HCT116 (cell line): ENCODE measurements at regions not wholly inside any gene's neighbourhood (a gene's known extent, or its start where the extent isn't known, plus 50 kb on each side); places are given as distances from the start of the nearest gene placed in this dataset.

ENCODE experiments used
- ATAC-seq: fragments of 200-7000 bp; cut with Tn5 transposase; 2 replicates; pipeline ENCODE4 v1.9.1; 2020; ENCODE audit warnings: mild to moderate bottlenecking, moderate library complexity
- BruUV-seq: library from RNA; stranded (reverse); fragments of 400-500 nt; replicated peaks from 2 replicates; lab custom pipeline; 2021; lab: Mats Ljungman, UMichigan
- CTCF ChIA-PET: fragments of 300-600 bp; sonication (Branson Sonifier 250); formaldehyde crosslinking; loops from one replicate; lab custom pipeline; 2021; ENCODE audit warnings: antibody characterized with exemption; lab: Charles Lee
- POLR2A ChIA-PET: fragments of 300-600, 350-600 bp; sonication (Branson Sonifier 250); formaldehyde crosslinking; loops from one replicate; lab custom pipeline; 2021; ENCODE audit warnings: antibody characterized with exemption; lab: Charles Lee
- RAD21 ChIA-PET, 2 experiments: fragments of 300-600 bp; sonication (Branson Sonifier 250); formaldehyde crosslinking; loops; one replicate each; lab custom pipeline; 2023; ENCODE audit warnings: low total read pairs in 2 of 2; ENCODE audit not compliant: uncharacterized antibody in 2 of 2, unreplicated experiment in 2 of 2, low non-redundant PET in 1 of 2; lab: Charles Lee
- DNase-seq: peaks from one replicate; pipeline ENCODE4 v3.0.0-alpha.2; 2010; ENCODE audit warnings: low read depth, low spot score
- H2AFZ ChIP-seq: fragments of 200-600 bp; shearing (Covaris generic), sonication (generic); 2 replicates; pipeline ENCODE4 v1.6.1; 2017; ENCODE audit warnings: low read depth, mixed run types, mixed read lengths, antibody characterized with exemption, low read length; ENCODE audit not compliant: poor library complexity, severe bottlenecking
- H3K27ac ChIP-seq: 2 replicates; pipeline ENCODE4 v1.5.1; 2012; ENCODE audit warnings: low read depth, low read length
- H3K27me3 ChIP-seq: fragments of 200-600 bp; sonication (generic); 2 replicates; pipeline ENCODE4 v1.6.1; 2016; ENCODE audit warnings: mixed run types, low read length, mixed read lengths; ENCODE audit not compliant: insufficient read depth
- H3K36me3 ChIP-seq, 2 experiments: fragments of 200-500 bp in 1 of 2; fragments of 200-600 bp in 1 of 2; sonication (Bioruptor generic) in 1 of 2; sonication (generic) in 1 of 2; 2 replicates each; pipeline versions ENCODE4 v1.5.1 to v1.6.1; 2014 to 2016; ENCODE audit warnings: low read length in 2 of 2, inconsistent platforms in 1 of 2, mixed read lengths in 1 of 2, mixed run types in 1 of 2; ENCODE audit not compliant: insufficient read depth in 2 of 2, control insufficient read depth in 1 of 2
- H3K4me1 ChIP-seq, 2 experiments: fragments of 200-600 bp in 1 of 2; sonication (generic) in 1 of 2; 2 replicates each; pipeline versions ENCODE4 v1.5.1 to v1.6.1; 2012 to 2017; ENCODE audit warnings: low read length in 2 of 2, inconsistent platforms in 1 of 2, mild to moderate bottlenecking in 1 of 2, mixed read lengths in 1 of 2, mixed run types in 1 of 2, moderate library complexity in 1 of 2; ENCODE audit not compliant: insufficient read depth in 2 of 2, control insufficient read depth in 1 of 2
- H3K4me2 ChIP-seq: fragments of 200-600 bp; sonication (generic); 2 replicates; pipeline ENCODE4 v1.6.1; 2017; ENCODE audit warnings: mixed run types, low read length, mixed read lengths
- H3K4me3 ChIP-seq, 2 experiments: fragments of 200-600 bp in 1 of 2; sonication (generic) in 1 of 2; replicated peaks in 1 of 2; 2 replicates each; pipeline ENCODE4 v1.5.1; 2011 to 2016; ENCODE audit warnings: low read length in 2 of 2, control low read depth in 1 of 2, low read depth in 1 of 2, mild to moderate bottlenecking in 1 of 2, mixed read lengths in 1 of 2, mixed run types in 1 of 2
- H3K79me2 ChIP-seq: fragments of 200-600 bp; sonication (generic); 2 replicates; pipeline ENCODE4 v1.6.1; 2017; ENCODE audit warnings: mild to moderate bottlenecking, mixed run types, low read length, moderate library complexity, mixed read lengths; ENCODE audit not compliant: insufficient read depth
- H3K9ac ChIP-seq: fragments of 200-600 bp; sonication (generic); 2 replicates; pipeline ENCODE4 v1.6.1; 2016; ENCODE audit warnings: low read length, mixed read lengths
- H3K9me2 ChIP-seq: fragments of 200-600 bp; sonication (generic), shearing (Covaris generic); 2 replicates; pipeline ENCODE4 v1.6.1; 2017; ENCODE audit warnings: mixed run types, mild to moderate bottlenecking, moderate library complexity; ENCODE audit not compliant: insufficient read depth
- H3K9me3 ChIP-seq, 2 experiments: fragments of 200-500 bp in 1 of 2; fragments of 200-600 bp in 1 of 2; sonication (Bioruptor generic) in 1 of 2; sonication (generic) in 1 of 2; 2 replicates each; pipeline ENCODE4 v1.6.1; 2014 to 2017; ENCODE audit warnings: low read length in 2 of 2, mixed read lengths in 2 of 2, inconsistent platforms in 1 of 2, low read depth in 1 of 2, mild to moderate bottlenecking in 1 of 2, mixed run types in 1 of 2, moderate library complexity in 1 of 2; ENCODE audit not compliant: control insufficient read depth in 1 of 2, insufficient read depth in 1 of 2
- H4K20me1 ChIP-seq: fragments of 200-600 bp; sonication (generic), shearing (Covaris generic); 2 replicates; pipeline ENCODE4 v1.6.1; 2017; ENCODE audit warnings: mixed run types, mild to moderate bottlenecking, moderate library complexity; ENCODE audit not compliant: insufficient read depth
- CEBPB ChIP-seq: IDR thresholded peaks from 2 replicates; pipeline ENCODE4 v1.6.1; 2012; ENCODE audit warnings: low read depth
- EGR1 ChIP-seq: IDR thresholded peaks from 2 replicates; pipeline ENCODE4 v1.6.1; 2012; ENCODE audit warnings: low read depth
- EZH2 ChIP-seq: fragments of 200-600 bp; sonication (generic); IDR thresholded peaks from 2 replicates; pipeline ENCODE4 v1.6.1; 2017; ENCODE audit warnings: antibody characterized with exemption, mixed run types
- JUND ChIP-seq: IDR thresholded peaks from 2 replicates; pipeline ENCODE4 v1.6.1; 2012
- MAX ChIP-seq: IDR thresholded peaks from 2 replicates; pipeline ENCODE4 v1.6.1; 2012
- POLR2A ChIP-seq: IDR thresholded peaks from 2 replicates; pipeline ENCODE4 v1.7.0; 2011; ENCODE audit warnings: borderline replicate concordance; ENCODE audit not compliant: insufficient read depth, insufficient read length; ENCODE audit errors: extremely low read depth
- POLR2AphosphoS5 ChIP-seq: IDR thresholded peaks from 2 replicates; pipeline ENCODE4 v1.6.1; 2011; ENCODE audit warnings: mild to moderate bottlenecking, low read depth, low read length, moderate library complexity
- RAD21 ChIP-seq: IDR thresholded peaks from 2 replicates; pipeline ENCODE4 v1.6.1; 2012; ENCODE audit warnings: low read depth, mild to moderate bottlenecking
- SIN3A ChIP-seq: IDR thresholded peaks from 2 replicates; pipeline ENCODE4 v1.6.1; 2012; ENCODE audit warnings: low read depth
- SRF ChIP-seq: IDR thresholded peaks from 2 replicates; pipeline ENCODE4 v1.6.1; 2012; ENCODE audit warnings: low read depth
- YY1 ChIP-seq: IDR thresholded peaks from 2 replicates; pipeline ENCODE4 v1.6.1; 2011; ENCODE audit warnings: low read length, low read depth, moderate library complexity, mild to moderate bottlenecking; ENCODE audit not compliant: insufficient replicate concordance; ENCODE audit errors: extremely low read depth
- ZBTB33 ChIP-seq: IDR thresholded peaks from 2 replicates; pipeline ENCODE4 v1.6.1; 2011; ENCODE audit warnings: mild to moderate bottlenecking, low read length, moderate library complexity; ENCODE audit not compliant: insufficient replicate concordance; ENCODE audit errors: extremely low read depth
- ZFX ChIP-seq: fragments of 450-650 bp; IDR thresholded peaks from 2 replicates; pipeline ENCODE4 v1.6.1; 2017
- intact Hi-C: fragments of 100-400 bp; cut with micrococcal nuclease; formaldehyde crosslinking; loops from 2 replicates; pipeline ENCODE4 v1.10.0; 2022
- TF ChIP-seq, protein P1 (sequence below): IDR thresholded peaks from 2 replicates; pipeline ENCODE4 v1.6.1; 2012
- TF ChIP-seq, protein P2 (sequence below), 3 experiments: fragments of 200-600 bp in 1 of 3; sonication (generic) in 1 of 3; IDR thresholded peaks in 2 of 3; conservative IDR thresholded peaks in 1 of 3; 2 replicates each; pipeline ENCODE4 v1.5.1; 2012 to 2017; ENCODE audit warnings: low read depth in 2 of 3, low read length in 2 of 3, antibody characterized with exemption in 1 of 3, borderline replicate concordance in 1 of 3, control low read depth in 1 of 3, mild to moderate bottlenecking in 1 of 3, mixed read lengths in 1 of 3, mixed run types in 1 of 3, moderate library complexity in 1 of 3; ENCODE audit not compliant: insufficient read depth in 1 of 3

GRCh38 chr3:81132995-81133394 is 628.5 kb downstream of the GBE1 start:
- CTCF ChIA-PET: no interaction called here
- peaks cover 4 to 20% of the 10 kb centered on the region in 2 experiments; a peak in 2 of 4 replicates for H3K9me3 ChIP-seq
- RAD21 ChIA-PET: no interaction called here
- no peak for DNase-seq
- no peak overlapping the region for H3K4me3 ChIP-seq
- no peak overlapping the region for H3K27ac ChIP-seq
- H2AFZ ChIP-seq: no peak overlapping the region
- H3K4me1 ChIP-seq: no peaks in the 10 kb centered on the region
- BruUV-seq: no TSS peak
- no peak overlapping the region for H3K9ac ChIP-seq
- no peaks in the 10 kb centered on the region for H3K27me3 ChIP-seq
- POLR2A ChIA-PET: no interaction called here
- H3K79me2 ChIP-seq: no peaks in the 10 kb centered on the region
- no peaks in the 10 kb centered on the region for H3K36me3 ChIP-seq
- no peaks in the 10 kb centered on the region for H4K20me1 ChIP-seq
- TF ChIP-seq POLR2A (no peak), EZH2 (no peak), POLR2AphosphoS5 (no peak), CEBPB (no peak), YY1 (no peak), ZFX (no peak), SIN3A (no peak), JUND (no peak), RAD21 (no peak), SRF (no peak), EGR1 (no peak), MAX (no peak), ZBTB33 (no peak)
- TF ChIP-seq, protein P1, sequence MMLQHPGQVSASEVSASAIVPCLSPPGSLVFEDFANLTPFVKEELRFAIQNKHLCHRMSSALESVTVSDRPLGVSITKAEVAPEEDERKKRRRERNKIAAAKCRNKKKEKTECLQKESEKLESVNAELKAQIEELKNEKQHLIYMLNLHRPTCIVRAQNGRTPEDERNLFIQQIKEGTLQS: no peak
- TF ChIP-seq, protein P2, sequence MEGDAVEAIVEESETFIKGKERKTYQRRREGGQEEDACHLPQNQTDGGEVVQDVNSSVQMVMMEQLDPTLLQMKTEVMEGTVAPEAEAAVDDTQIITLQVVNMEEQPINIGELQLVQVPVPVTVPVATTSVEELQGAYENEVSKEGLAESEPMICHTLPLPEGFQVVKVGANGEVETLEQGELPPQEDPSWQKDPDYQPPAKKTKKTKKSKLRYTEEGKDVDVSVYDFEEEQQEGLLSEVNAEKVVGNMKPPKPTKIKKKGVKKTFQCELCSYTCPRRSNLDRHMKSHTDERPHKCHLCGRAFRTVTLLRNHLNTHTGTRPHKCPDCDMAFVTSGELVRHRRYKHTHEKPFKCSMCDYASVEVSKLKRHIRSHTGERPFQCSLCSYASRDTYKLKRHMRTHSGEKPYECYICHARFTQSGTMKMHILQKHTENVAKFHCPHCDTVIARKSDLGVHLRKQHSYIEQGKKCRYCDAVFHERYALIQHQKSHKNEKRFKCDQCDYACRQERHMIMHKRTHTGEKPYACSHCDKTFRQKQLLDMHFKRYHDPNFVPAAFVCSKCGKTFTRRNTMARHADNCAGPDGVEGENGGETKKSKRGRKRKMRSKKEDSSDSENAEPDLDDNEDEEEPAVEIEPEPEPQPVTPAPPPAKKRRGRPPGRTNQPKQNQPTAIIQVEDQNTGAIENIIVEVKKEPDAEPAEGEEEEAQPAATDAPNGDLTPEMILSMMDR (IDR thresholded peaks at IDR 0.05 in 2 of 3, conservative IDR thresholded peaks at IDR 0.05 in 1 of 3; ENCODE audit: borderline replicate concordance in 1 of 3, insufficient read depth in 1 of 3, low read depth in 2 of 3, low read length in 2 of 3): no peak
- TF ChIP-seq, all 23 proteins: peak for 0
- intact Hi-C loops: no loop called here
- no peaks in the 10 kb centered on the region for H3K9me2 ChIP-seq
- no peak overlapping the region for H3K4me2 ChIP-seq
- ATAC-seq: no peak
